ENCODE measurements at regions not wholly inside any gene's neighbourhood (a gene's known extent, or its start where the extent isn't known, plus 50 kb on each side); places are given as distances from the start of the nearest gene placed in this dataset.

DNA sequence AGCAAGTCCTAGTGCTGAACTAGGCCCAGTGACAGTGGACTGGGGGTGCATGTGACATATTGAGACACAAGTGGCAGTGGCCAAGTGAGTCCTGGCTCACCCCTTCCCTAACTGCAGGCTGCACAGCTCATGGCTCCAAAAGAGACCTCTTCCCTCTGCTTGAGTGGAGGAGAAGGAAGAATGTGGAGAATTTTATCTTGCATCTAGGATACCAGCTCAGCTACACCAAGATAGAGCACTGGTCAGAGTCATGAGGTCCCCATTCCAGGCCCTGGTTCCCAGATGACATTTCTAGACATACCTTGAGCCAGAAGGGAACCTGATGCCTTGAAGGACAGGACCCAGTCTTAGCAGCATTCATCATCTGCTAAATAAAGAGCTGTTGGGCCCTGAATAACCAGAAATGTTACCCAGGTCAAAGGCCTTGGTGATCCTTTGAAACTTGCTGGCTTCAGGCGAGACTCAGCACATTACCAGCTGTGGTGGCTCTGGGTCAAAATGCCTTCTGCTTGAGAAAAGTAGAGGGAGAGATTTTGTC is 114.5 kb downstream of the CDC14C start:
- no peak for TF ChIP-seq SP1 (IDR thresholded peaks at IDR 0.05)
- no peak for TF ChIP-seq CTCF (IDR thresholded peaks at IDR 0.05; ENCODE audit: low read depth, low read length, missing input control)
- no peak for TF ChIP-seq RAD21 (IDR thresholded peaks at IDR 0.05)
- no peak for TF ChIP-seq EGR1 (IDR thresholded peaks at IDR 0.05; ENCODE audit: low read depth in 2 of 2)
- TF ChIP-seq GABPA (IDR thresholded peaks at IDR 0.05 in 1 of 2, conservative IDR thresholded peaks at IDR 0.05 in 1 of 2) = no peak
- TF ChIP-seq JUND (IDR thresholded peaks at IDR 0.05) = no peak
- TF ChIP-seq HNF4A (conservative IDR thresholded peaks at IDR 0.05) = no peak
- TF ChIP-seq ZBTB33 (IDR thresholded peaks at IDR 0.05) = no peak

All from liver (tissue), 3 donors.